Erythroblast (primary cell): ENCODE measurements at regions not wholly inside any gene's neighbourhood (a gene's known extent, or its start where the extent isn't known, plus 50 kb on each side); places are given as distances from the start of the nearest gene placed in this dataset.

Experiments used
- GATA1 ChIP-seq: IDR thresholded peaks from 2 replicates; pipeline ENCODE4 v1.6.1; 2011; ENCODE audit warnings: low read depth, mild to moderate bottlenecking, control low read depth, low read length, moderate library complexity
- POLR2A ChIP-seq: IDR thresholded peaks from 2 replicates; pipeline ENCODE4 v1.6.1; 2011; ENCODE audit warnings: mild to moderate bottlenecking, low read length

DNA sequence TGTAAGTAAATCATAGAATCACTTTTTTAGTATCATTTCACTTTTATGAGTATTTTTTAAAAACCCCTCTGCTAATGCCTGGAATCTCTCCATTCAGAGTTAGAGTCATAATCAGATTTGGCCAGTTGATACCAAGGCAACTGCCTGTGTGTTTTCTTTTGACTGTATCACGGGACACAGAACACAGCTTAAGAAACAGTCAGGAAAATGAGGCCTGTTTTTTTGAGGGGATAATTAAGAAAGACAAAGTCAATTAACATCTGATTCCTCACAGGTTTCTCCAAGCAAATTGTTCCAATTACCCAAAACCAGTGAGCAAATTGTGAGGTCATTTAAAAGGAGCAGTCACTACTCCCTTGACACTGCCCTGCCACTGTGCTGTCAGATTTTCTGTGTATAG, 944.5 kb upstream of the SOX9 start:
- no peak for TF ChIP-seq POLR2A
- no peak for TF ChIP-seq GATA1
